Keratinocyte (primary cell): ENCODE measurements at regions not wholly inside any gene's neighbourhood (a gene's known extent, or its start where the extent isn't known, plus 50 kb on each side); places are given as distances from the start of the nearest gene placed in this dataset.

Source experiments
- DNase-seq: peaks from one replicate; pipeline ENCODE4 v3.0.0-alpha.2; 2011; ENCODE audit warnings: low read depth, missing footprints, low spot score
- FAIRE-seq: peaks from 2 replicates; lab custom pipeline; 2011; peaks lifted over from hg19 to GRCh38; lab: Jason Lieb, UNC
- H2AFZ ChIP-seq: 2 replicates; pipeline ENCODE4 v1.6.0; 2012; ENCODE audit warnings: low read length, control low read depth, inconsistent platforms; ENCODE audit not compliant: control insufficient read depth
- H3K27ac ChIP-seq: 2 replicates; pipeline ENCODE4 v1.5.1; 2011; ENCODE audit warnings: low read length; ENCODE audit not compliant: control insufficient read depth, insufficient read depth
- H3K27me3 ChIP-seq: 3 replicates; pipeline ENCODE4 v1.6.0; 2011; ENCODE audit warnings: low read length; ENCODE audit not compliant: control insufficient read depth, insufficient read depth; ENCODE audit errors: extremely low read depth
- H3K36me3 ChIP-seq, 2 experiments: 2 replicates in 1 of 2; 3 replicates in 1 of 2; pipeline ENCODE4 v1.5.1; 2011; ENCODE audit warnings: low read length in 2 of 2, mild to moderate bottlenecking in 1 of 2; ENCODE audit not compliant: control insufficient read depth in 2 of 2, insufficient read depth in 2 of 2; ENCODE audit errors: extremely low read depth in 1 of 2
- H3K4me1 ChIP-seq: 3 replicates; pipeline ENCODE4 v1.5.1; 2011; ENCODE audit warnings: low read length; ENCODE audit not compliant: control insufficient read depth, insufficient read depth; ENCODE audit errors: extremely low read depth
- H3K4me2 ChIP-seq: 3 replicates; pipeline ENCODE4 v1.6.0; 2011; ENCODE audit warnings: low read depth, low read length; ENCODE audit not compliant: control insufficient read depth, insufficient read depth; ENCODE audit errors: extremely low read depth
- H3K4me3 ChIP-seq, 3 experiments: fragments of 200-600 bp in 1 of 3; sonication (generic) in 1 of 3; 2 replicates in 2 of 3; 3 replicates in 1 of 3; pipeline ENCODE4 v1.5.1; 2011 to 2016; ENCODE audit warnings: low read length in 3 of 3, mild to moderate bottlenecking in 3 of 3, control low read depth in 2 of 3, inconsistent platforms in 1 of 3, low read depth in 1 of 3, mixed read lengths in 1 of 3, mixed run types in 1 of 3, moderate library complexity in 1 of 3; ENCODE audit not compliant: control insufficient read depth in 2 of 3, insufficient read depth in 2 of 3; ENCODE audit errors: extremely low read depth in 1 of 3
- H3K79me2 ChIP-seq: 2 replicates; pipeline ENCODE4 v1.6.0; 2012; ENCODE audit warnings: low read length; ENCODE audit not compliant: control insufficient read depth, insufficient read depth
- H3K9ac ChIP-seq: 3 replicates; pipeline ENCODE4 v1.6.0; 2011; ENCODE audit warnings: low read length; ENCODE audit not compliant: control insufficient read depth, insufficient read depth; ENCODE audit errors: extremely low read depth
- H3K9me1 ChIP-seq: 3 replicates; pipeline ENCODE4 v1.6.0; 2011; ENCODE audit warnings: low read length; ENCODE audit not compliant: control insufficient read depth, insufficient read depth; ENCODE audit errors: extremely low read depth
- H3K9me3 ChIP-seq: 2 replicates; pipeline ENCODE4 v1.5.1; 2012; ENCODE audit warnings: low read depth, low read length; ENCODE audit not compliant: control insufficient read depth
- H4K20me1 ChIP-seq: 3 replicates; pipeline ENCODE4 v1.6.0; 2011; ENCODE audit warnings: low read length; ENCODE audit not compliant: control insufficient read depth, insufficient read depth; ENCODE audit errors: extremely low read depth
- CTCF ChIP-seq, 3 experiments: IDR thresholded peaks in 1 of 3; conservative IDR thresholded peaks in 1 of 3; optimal IDR thresholded peaks in 1 of 3; 2 replicates in 2 of 3; 3 replicates in 1 of 3; pipeline versions ENCODE3 to v1.5.1; 2011; ENCODE audit warnings: low read length in 3 of 3, mild to moderate bottlenecking in 3 of 3, moderate library complexity in 2 of 3, control low read depth in 1 of 3, inconsistent platforms in 1 of 3; ENCODE audit not compliant: insufficient read depth in 2 of 3; ENCODE audit errors: extremely low read depth in 1 of 3
- EZH2 ChIP-seq: IDR thresholded peaks from one replicate; pipeline ENCODE4 v1.6.1; 2012; ENCODE audit warnings: inconsistent platforms, mild to moderate bottlenecking, low read length, moderate library complexity
- dilution Hi-C: fragments of 300-500 bp; cut with MboI; formaldehyde crosslinking; loops from one replicate; pipeline ENCODE4 v1.7.0; 2020; ENCODE audit warnings: low sequenced_read_pairs; ENCODE audit not compliant: extremely low pct_ligation_motif_present

GRCh38 chr3:69567710-69568052, 171.6 kb upstream of the MITF start:
- no peak overlapping the region for H3K4me2 ChIP-seq
- no peaks in the 10 kb centered on the region for H4K20me1 ChIP-seq
- H3K9ac ChIP-seq = no peak overlapping the region
- no peak overlapping the region for H3K27ac ChIP-seq
- no peaks in the 10 kb centered on the region for H3K4me1 ChIP-seq
- dilution Hi-C loops = no loop called here
- TF ChIP-seq CTCF (optimal IDR thresholded peaks at IDR 0.05 in 1 of 3, IDR thresholded peaks at IDR 0.05 in 1 of 3, conservative IDR thresholded peaks at IDR 0.05 in 1 of 3; ENCODE audit: extremely low read depth in 1 of 3, insufficient read depth in 2 of 3, low read length in 3 of 3) = no peak
- no peak for TF ChIP-seq EZH2
- no peaks in the 10 kb centered on the region for H3K27me3 ChIP-seq
- H3K9me1 ChIP-seq = no peaks in the 10 kb centered on the region
- DNase-seq = no peak
- H3K9me3 ChIP-seq = no peaks in the 10 kb centered on the region
- no peak for FAIRE-seq
- no peak overlapping the region for H2AFZ ChIP-seq
- H3K79me2 ChIP-seq = no peaks in the 10 kb centered on the region
- no peaks in the 10 kb centered on the region for H3K36me3 ChIP-seq
- H3K4me3 ChIP-seq = no peak overlapping the region

GRCh38 chr3:69567023-69567709, 172.1 kb upstream of the MITF start:
- Histone ChIP-seq H3K9ac (no peak overlapping the region), H3K9me1 (no peaks in the 10 kb centered on the region), H3K4me2 (no peak overlapping the region), H4K20me1 (no peaks in the 10 kb centered on the region), H3K4me1 (no peaks in the 10 kb centered on the region), H3K9me3 (no peaks in the 10 kb centered on the region), H3K27me3 (no peaks in the 10 kb centered on the region), H3K36me3 (no peaks in the 10 kb centered on the region), H3K27ac (no peak overlapping the region), H3K79me2 (no peaks in the 10 kb centered on the region), H3K4me3 (no peak overlapping the region), H2AFZ (no peak overlapping the region)
- DNase-seq (no peak), FAIRE-seq (no peak)
- dilution Hi-C loops = no loop called here
- no peak for TF ChIP-seq CTCF (optimal IDR thresholded peaks at IDR 0.05 in 1 of 3, IDR thresholded peaks at IDR 0.05 in 1 of 3, conservative IDR thresholded peaks at IDR 0.05 in 1 of 3; ENCODE audit: extremely low read depth in 1 of 3, insufficient read depth in 2 of 3, low read length in 3 of 3)
- TF ChIP-seq EZH2 = no peak
